H1 (cell line): ENCODE measurements at regions not wholly inside any gene's neighbourhood (a gene's known extent, or its start where the extent isn't known, plus 50 kb on each side); places are given as distances from the start of the nearest gene placed in this dataset.
"Not testable (repeated sequence)": the region's sequence is repeated elsewhere in the genome, so short reads cannot be mapped to it uniquely, and the experiment has no call there.

Experiments
- CTCF ChIA-PET: fragments of 300-600 bp; sonication (Branson Sonifier 250); formaldehyde crosslinking; loops from one replicate; lab custom pipeline; 2021; ENCODE audit not compliant: partially characterized antibody; lab: Charles Lee
- POLR2A ChIA-PET: fragments of 300-600 bp; sonication (Branson Sonifier 250); formaldehyde crosslinking; loops from one replicate; lab custom pipeline; 2021; ENCODE audit warnings: inconsistent platforms; ENCODE audit not compliant: partially characterized antibody; lab: Charles Lee
- DNase-seq, 2 experiments: peaks; one replicate each; pipeline versions ENCODE4 v3.0.0 to v3.0.0-alpha.2; 2010 to 2022; ENCODE audit warnings: low spot score in 2 of 2, low read depth in 1 of 2, mixed read lengths in 1 of 2
- FAIRE-seq: peaks from 2 replicates; lab custom pipeline; 2011; peaks lifted over from hg19 to GRCh38; lab: Jason Lieb, UNC
- H2AFZ ChIP-seq: 2 replicates; pipeline ENCODE4 v1.8.1; 2012; ENCODE audit warnings: low read length, inconsistent platforms
- H2AK5ac ChIP-seq: 2 replicates; pipeline ENCODE4 v1.6.1; 2013; ENCODE audit warnings: low read depth, low read length
- H2BK120ac ChIP-seq: replicated peaks from 2 replicates; pipeline ENCODE3; 2013; ENCODE audit warnings: low read depth, low read length, inconsistent platforms
- H2BK12ac ChIP-seq: 2 replicates; pipeline ENCODE4 v1.6.1; 2013; ENCODE audit warnings: low read depth, low read length
- H2BK15ac ChIP-seq: 2 replicates; pipeline ENCODE4 v1.6.1; 2013; ENCODE audit warnings: low read length
- H2BK20ac ChIP-seq: 2 replicates; pipeline ENCODE4 v1.6.1; 2013; ENCODE audit warnings: low read length
- H2BK5ac ChIP-seq: 2 replicates; pipeline ENCODE4 v1.6.1; 2013; ENCODE audit warnings: low read depth, low read length
- H3K14ac ChIP-seq: 2 replicates; pipeline ENCODE4 v1.6.1; 2013; ENCODE audit warnings: inconsistent platforms; ENCODE audit not compliant: insufficient read length
- H3K18ac ChIP-seq: 2 replicates; pipeline ENCODE4 v1.6.1; 2013; ENCODE audit warnings: low read length; ENCODE audit errors: extremely low read depth
- H3K23ac ChIP-seq: 2 replicates; pipeline ENCODE4 v1.6.1; 2013; ENCODE audit warnings: inconsistent platforms; ENCODE audit not compliant: insufficient read length
- H3K23me2 ChIP-seq: 2 replicates; pipeline ENCODE4 v1.6.1; 2013; ENCODE audit warnings: low read depth, low read length
- H3K27ac ChIP-seq: 2 replicates; pipeline ENCODE4 v1.6.1; 2011; ENCODE audit warnings: low read depth, low read length, inconsistent platforms
- H3K27me3 ChIP-seq, 4 experiments: replicated peaks in 1 of 4; 1 replicate in 1 of 4; 2 replicates in 3 of 4; pipeline versions ENCODE4 v1.6.1 to v1.8.1; 2011 to 2013; ENCODE audit warnings: low read length in 3 of 4, mild to moderate bottlenecking in 3 of 4, inconsistent platforms in 2 of 4, mixed read lengths in 2 of 4, moderate library complexity in 1 of 4; ENCODE audit not compliant: control insufficient read depth in 3 of 4, insufficient read depth in 3 of 4; ENCODE audit errors: extremely low read depth in 1 of 4
- H3K36me3 ChIP-seq, 4 experiments: 2 replicates each; pipeline versions ENCODE4 v1.6.1 to v1.8.1; 2011 to 2013; ENCODE audit warnings: mild to moderate bottlenecking in 4 of 4, low read length in 3 of 4, moderate library complexity in 2 of 4, control low read depth in 1 of 4, inconsistent platforms in 1 of 4; ENCODE audit not compliant: insufficient read depth in 4 of 4, control insufficient read depth in 2 of 4
- H3K4ac ChIP-seq: replicated peaks from 2 replicates; pipeline ENCODE3; 2013; ENCODE audit warnings: low read length, low read depth, mixed read lengths, inconsistent platforms; ENCODE audit not compliant: insufficient read length
- H3K4me1 ChIP-seq, 4 experiments: replicated peaks in 1 of 4; 1 replicate in 1 of 4; 2 replicates in 3 of 4; pipeline versions ENCODE4 v1.6.1 to v1.8.1; 2011 to 2013; ENCODE audit warnings: low read length in 3 of 4, inconsistent platforms in 2 of 4, mixed read lengths in 1 of 4; ENCODE audit not compliant: insufficient read depth in 4 of 4, control insufficient read depth in 3 of 4
- H3K4me2 ChIP-seq, 2 experiments: 2 replicates each; pipeline versions ENCODE4 v1.6.1 to v1.8.1; 2011 to 2013; ENCODE audit warnings: low read depth in 2 of 2, low read length in 2 of 2, control low read depth in 1 of 2, inconsistent platforms in 1 of 2, mild to moderate bottlenecking in 1 of 2; ENCODE audit not compliant: insufficient read depth in 1 of 2
- H3K4me3 ChIP-seq, 4 experiments: fragments of 200-600, 300-600 bp in 1 of 4; sonication (generic), shearing (Covaris generic), sonication (Bioruptor Twin) in 1 of 4; 2 replicates each; pipeline versions ENCODE4 v1.5.1 to v1.8.1; 2011 to 2016; ENCODE audit warnings: low read length in 4 of 4, low read depth in 3 of 4, control low read depth in 2 of 4, inconsistent platforms in 2 of 4, mild to moderate bottlenecking in 2 of 4, mixed read lengths in 1 of 4, moderate library complexity in 1 of 4; ENCODE audit not compliant: insufficient read depth in 2 of 4; ENCODE audit errors: extremely low read depth in 1 of 4
- H3K56ac ChIP-seq: replicated peaks from 2 replicates; pipeline ENCODE3; 2013; ENCODE audit warnings: low read depth, mild to moderate bottlenecking, mixed read lengths, low read length, inconsistent platforms; ENCODE audit not compliant: insufficient read length
- H3K79me1 ChIP-seq: 2 replicates; pipeline ENCODE4 v1.6.1; 2013; ENCODE audit warnings: low read depth, low read length, control low read depth
- H3K79me2 ChIP-seq, 2 experiments: 2 replicates each; pipeline versions ENCODE4 v1.6.1 to v1.8.1; 2012 to 2013; ENCODE audit warnings: low read length in 2 of 2, mild to moderate bottlenecking in 2 of 2, inconsistent platforms in 1 of 2; ENCODE audit not compliant: insufficient read depth in 2 of 2, control insufficient read depth in 1 of 2
- H3K9ac ChIP-seq, 4 experiments: replicated peaks in 1 of 4; 1 replicate in 1 of 4; 2 replicates in 3 of 4; pipeline versions ENCODE4 v1.6.1 to v1.8.1; 2011 to 2013; ENCODE audit warnings: low read depth in 3 of 4, low read length in 3 of 4, control low read depth in 2 of 4, mild to moderate bottlenecking in 2 of 4, moderate library complexity in 2 of 4, inconsistent platforms in 1 of 4; ENCODE audit errors: extremely low read depth in 1 of 4
- H3K9me3 ChIP-seq, 2 experiments: 2 replicates each; pipeline versions ENCODE4 v1.6.1 to v1.8.1; 2012 to 2013; ENCODE audit warnings: mild to moderate bottlenecking in 2 of 2, moderate library complexity in 2 of 2, control low read depth in 1 of 2, inconsistent platforms in 1 of 2, low read depth in 1 of 2, low read length in 1 of 2, mixed read lengths in 1 of 2; ENCODE audit not compliant: insufficient read depth in 2 of 2
- H4K20me1 ChIP-seq, 2 experiments: replicated peaks in 1 of 2; 2 replicates each; pipeline versions ENCODE3 to v1.8.1; 2011 to 2013; ENCODE audit warnings: inconsistent platforms in 2 of 2, low read length in 2 of 2, mild to moderate bottlenecking in 1 of 2; ENCODE audit not compliant: insufficient read depth in 2 of 2, control insufficient read depth in 1 of 2
- H4K5ac ChIP-seq: 2 replicates; pipeline ENCODE4 v1.6.1; 2013; ENCODE audit warnings: low read length, low read depth, mixed read lengths, inconsistent platforms; ENCODE audit not compliant: insufficient read length
- H4K8ac ChIP-seq: 2 replicates; pipeline ENCODE4 v1.8.0; 2013; ENCODE audit warnings: mild to moderate bottlenecking, moderate library complexity, low read length, inconsistent platforms; ENCODE audit not compliant: insufficient read depth; ENCODE audit errors: extremely low read depth
- H4K91ac ChIP-seq: replicated peaks from 2 replicates; pipeline ENCODE3; 2013; ENCODE audit warnings: low read length, mixed read lengths, inconsistent platforms; ENCODE audit not compliant: insufficient read length

GRCh38 chr16:61418802-61419201 is 617.4 kb downstream of the CDH8 start:
- H4K91ac ChIP-seq, H2BK120ac ChIP-seq, H3K79me2 ChIP-seq, H3K56ac ChIP-seq, H3K9ac ChIP-seq, H3K4ac ChIP-seq, H4K20me1 ChIP-seq, H3K27me3 ChIP-seq, H3K4me3 ChIP-seq, H3K36me3 ChIP-seq, DNase-seq, H2BK5ac ChIP-seq, H2AFZ ChIP-seq, H3K14ac ChIP-seq, H3K9me3 ChIP-seq, H2BK15ac ChIP-seq, H3K27ac ChIP-seq, H3K23me2 ChIP-seq, H4K8ac ChIP-seq, H2BK12ac ChIP-seq, H3K4me1 ChIP-seq, H3K4me2 ChIP-seq, POLR2A ChIA-PET, H3K23ac ChIP-seq, H3K79me1 ChIP-seq, H2AK5ac ChIP-seq, H4K5ac ChIP-seq, H3K18ac ChIP-seq, H2BK20ac ChIP-seq, FAIRE-seq: not testable (repeated sequence)
- CTCF ChIA-PET, result interaction anchor here (0.5 kb wide), 1 partner anchor 192 kb away, joined by 3 read pairs; no protein-coding TSS in a partner anchor
